ENCODE measurements at regions not wholly inside any gene's neighbourhood (a gene's known extent, or its start where the extent isn't known, plus 50 kb on each side); places are given as distances from the start of the nearest gene placed in this dataset.
"Not testable (repeated sequence)": the region's sequence is repeated elsewhere in the genome, so short reads cannot be mapped to it uniquely, and the experiment has no call there.

DNA sequence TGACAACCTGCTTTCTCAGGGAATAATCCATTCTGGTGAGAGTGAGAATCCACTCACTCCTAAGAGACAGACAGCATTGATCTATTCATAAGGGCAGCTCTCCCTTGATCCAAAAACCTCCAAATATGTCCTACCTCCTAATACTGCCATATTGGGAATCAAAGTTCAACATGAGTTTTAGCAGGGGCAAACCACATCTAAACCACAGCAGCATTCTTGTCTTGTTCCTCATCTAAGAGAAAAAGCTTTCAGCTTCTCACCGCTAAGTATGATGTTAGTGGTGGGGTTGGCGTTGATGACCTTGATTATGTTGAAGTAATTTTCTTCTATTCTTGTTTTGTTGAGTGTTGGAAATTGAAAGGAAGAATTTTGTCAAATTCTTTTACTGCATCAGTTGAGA lies 69.6 kb downstream of the SERTM2 start:
- DNase-seq (ENCODE audit: low spot score): no peak

GRCh38 chrX:111585337-111585736 lies 73.9 kb downstream of the SERTM2 start:
- no peak for DNase-seq (ENCODE audit: low spot score)

DNA sequence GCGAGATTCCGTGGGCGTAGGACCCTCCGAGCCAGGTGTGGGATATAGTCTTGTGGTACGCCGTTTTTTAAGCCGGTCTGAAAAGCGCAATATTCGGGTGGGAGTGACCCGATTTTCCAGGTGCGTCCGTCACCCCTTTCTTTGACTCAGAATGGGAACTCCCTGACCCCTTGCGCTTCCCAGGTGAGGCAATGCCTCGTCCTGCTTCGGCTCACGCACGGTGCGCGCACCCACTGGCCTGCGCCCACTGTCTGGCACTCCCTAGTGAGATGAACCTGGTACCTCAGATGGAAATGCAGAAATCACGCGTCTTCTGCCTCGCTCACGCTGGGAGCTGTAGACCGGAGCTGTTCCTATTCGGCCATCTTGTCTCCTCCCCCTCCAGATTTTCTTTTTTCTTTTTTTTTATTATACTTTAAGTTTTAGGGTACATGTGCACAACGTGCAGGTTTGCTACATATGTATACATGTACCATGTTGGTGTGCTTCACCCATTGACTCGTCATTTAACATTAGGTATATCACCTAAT lies 83.0 kb downstream of the SERTM2 start:
- not testable (repeated sequence) for DNase-seq (ENCODE audit: low spot score)

GRCh38 chrX:111597967-111598366 lies 83.0 kb upstream of the ALG13 start:
- no peak for DNase-seq (ENCODE audit: low spot score)

DNA sequence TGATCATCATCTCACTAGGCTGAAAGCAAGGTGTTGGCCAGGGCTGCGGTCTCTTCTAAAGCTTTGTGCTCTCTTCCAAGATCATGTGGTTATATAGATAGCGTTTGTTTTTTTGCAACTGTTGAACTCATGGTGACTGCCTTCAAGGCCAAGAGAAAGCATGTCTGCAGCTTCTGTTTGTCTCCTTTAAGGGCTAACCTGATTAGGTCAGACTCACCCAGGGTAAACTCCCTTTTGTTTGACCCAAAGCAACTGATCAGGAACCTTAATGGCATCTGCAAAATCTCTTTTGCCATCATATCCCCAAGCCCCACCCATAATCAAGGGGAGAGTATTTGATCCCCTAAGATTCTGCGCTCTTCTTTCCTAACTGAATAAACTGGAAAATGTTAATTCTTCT lies 72.2 kb upstream of the ALG13 start:
- DNase-seq (ENCODE audit: low spot score): no peak

DNA sequence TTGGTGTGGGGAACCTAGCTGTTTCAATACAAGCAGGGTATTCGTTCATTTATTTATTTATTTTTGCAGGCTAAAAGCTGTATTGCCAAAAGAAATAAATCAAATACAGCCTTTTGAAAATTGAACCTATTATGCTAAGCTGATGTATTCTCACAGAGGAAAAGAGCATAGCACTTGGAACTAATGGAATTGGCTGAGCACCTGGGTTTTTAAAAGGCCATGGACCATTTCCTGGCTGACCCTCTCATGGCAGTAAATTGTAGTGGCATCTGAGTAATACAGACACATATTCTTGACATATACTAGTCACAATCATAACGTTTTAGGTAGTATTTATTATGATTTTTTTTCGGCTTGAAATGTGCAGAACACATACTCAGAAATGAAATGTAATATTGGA lies 71.8 kb upstream of the ALG13 start:
- no peak for DNase-seq (ENCODE audit: low spot score)

DNA sequence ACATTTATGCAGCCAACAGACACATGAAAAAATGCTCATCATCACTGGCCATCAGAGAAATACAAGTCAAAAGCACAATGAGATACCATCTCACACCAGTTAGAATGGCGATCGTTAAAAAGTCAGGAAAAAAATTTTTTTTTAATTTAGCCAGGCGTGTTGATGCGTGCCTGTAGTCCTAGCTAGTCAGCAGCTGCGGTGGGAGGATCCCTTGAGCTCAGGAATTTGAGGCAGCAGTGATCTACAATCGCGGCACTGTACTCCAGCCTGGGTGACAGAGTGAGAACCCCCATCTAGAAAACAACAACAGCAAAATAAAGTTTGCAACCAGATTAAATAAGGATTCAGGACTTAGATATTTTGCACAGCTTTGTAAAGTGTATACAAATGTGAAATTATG lies 65.7 kb upstream of the ALG13 start:
- DNase-seq (ENCODE audit: low spot score): no peak

GRCh38 chrX:111616786-111617185 lies 64.2 kb upstream of the ALG13 start:
- DNase-seq (ENCODE audit: low spot score): no peak

GRCh38 chrX:111620084-111620483 lies 60.9 kb upstream of the ALG13 start:
- DNase-seq (ENCODE audit: low spot score): peak; percentile 1

- no peak for DNase-seq (ENCODE audit: low spot score)
These were observed 56.8 kb upstream of the ALG13 start for GRCh38 chrX:111624169-111624568.

GRCh38 chrX:111627256-111627655 lies 53.7 kb upstream of the ALG13 start:
- not testable (repeated sequence) for DNase-seq (ENCODE audit: low spot score)
